Vagina (tissue), 2 donors: ENCODE measurements at regions not wholly inside any gene's neighbourhood (a gene's known extent, or its start where the extent isn't known, plus 50 kb on each side); places are given as distances from the start of the nearest gene placed in this dataset.

Experiments
- CTCF ChIP-seq, 3 experiments: fragments of 450-650 bp in 2 of 3; fragments of 200-600 bp in 1 of 3; sonication (generic) in 1 of 3; IDR thresholded peaks; one replicate each; pipeline ENCODE4 v1.5.1; 2017 to 2019; ENCODE audit warnings: antibody characterized with exemption in 3 of 3, mild to moderate bottlenecking in 2 of 3, moderate library complexity in 2 of 3
- POLR2A ChIP-seq, 2 donors: fragments of 450-650 bp; IDR thresholded peaks; one replicate each; pipeline ENCODE4 v1.6.1; 2017; ENCODE audit warnings: antibody characterized with exemption in 2 of 2, mild to moderate bottlenecking in 2 of 2, moderate library complexity in 2 of 2
- POLR2AphosphoS5 ChIP-seq, 2 donors: sonication (generic); formaldehyde crosslinking; IDR thresholded peaks; one replicate each; pipeline ENCODE4 v1.9.0; 2017; ENCODE audit warnings: antibody characterized with exemption in 2 of 2, mild to moderate bottlenecking in 2 of 2, low read depth in 1 of 2; ENCODE audit not compliant: insufficient read depth in 1 of 2

- TF ChIP-seq CTCF (IDR thresholded peaks at IDR 0.05) (no peak), POLR2A (IDR thresholded peaks at IDR 0.05) (no peak), POLR2AphosphoS5 (IDR thresholded peaks at IDR 0.05; ENCODE audit: insufficient read depth in 1 of 2, low read depth in 1 of 2) (no peak)
These were observed 405.8 kb downstream of the TMEM182 start for GRCh38 chr2:103167599-103167998.
